ENCODE measurements at regions not wholly inside any gene's neighbourhood (a gene's known extent, or its start where the extent isn't known, plus 50 kb on each side); places are given as distances from the start of the nearest gene placed in this dataset.

DNA sequence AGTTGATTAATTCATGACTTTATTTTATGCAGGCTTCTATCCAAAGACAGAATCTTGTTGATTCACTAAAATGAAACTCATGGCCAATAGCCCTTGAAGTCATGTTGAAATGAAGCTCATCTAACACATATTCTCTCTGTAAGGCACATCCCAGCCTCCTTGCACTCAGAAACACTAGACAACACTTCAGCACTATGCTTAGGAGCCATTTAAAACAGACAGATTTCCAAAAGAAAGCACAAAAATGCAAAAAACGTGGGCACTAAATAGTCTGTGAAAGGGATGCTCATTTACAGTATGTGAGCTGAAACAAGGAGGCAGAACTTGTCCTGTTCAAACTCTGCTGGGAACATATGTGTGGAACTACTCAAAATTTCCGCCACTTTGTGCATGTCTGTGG, 124.4 kb downstream of the MYCN start:
- TF ChIP-seq, protein P1, sequence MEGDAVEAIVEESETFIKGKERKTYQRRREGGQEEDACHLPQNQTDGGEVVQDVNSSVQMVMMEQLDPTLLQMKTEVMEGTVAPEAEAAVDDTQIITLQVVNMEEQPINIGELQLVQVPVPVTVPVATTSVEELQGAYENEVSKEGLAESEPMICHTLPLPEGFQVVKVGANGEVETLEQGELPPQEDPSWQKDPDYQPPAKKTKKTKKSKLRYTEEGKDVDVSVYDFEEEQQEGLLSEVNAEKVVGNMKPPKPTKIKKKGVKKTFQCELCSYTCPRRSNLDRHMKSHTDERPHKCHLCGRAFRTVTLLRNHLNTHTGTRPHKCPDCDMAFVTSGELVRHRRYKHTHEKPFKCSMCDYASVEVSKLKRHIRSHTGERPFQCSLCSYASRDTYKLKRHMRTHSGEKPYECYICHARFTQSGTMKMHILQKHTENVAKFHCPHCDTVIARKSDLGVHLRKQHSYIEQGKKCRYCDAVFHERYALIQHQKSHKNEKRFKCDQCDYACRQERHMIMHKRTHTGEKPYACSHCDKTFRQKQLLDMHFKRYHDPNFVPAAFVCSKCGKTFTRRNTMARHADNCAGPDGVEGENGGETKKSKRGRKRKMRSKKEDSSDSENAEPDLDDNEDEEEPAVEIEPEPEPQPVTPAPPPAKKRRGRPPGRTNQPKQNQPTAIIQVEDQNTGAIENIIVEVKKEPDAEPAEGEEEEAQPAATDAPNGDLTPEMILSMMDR (IDR thresholded peaks at IDR 0.05): no peak
- no peak for TF ChIP-seq POLR2A (IDR thresholded peaks at IDR 0.05)
